Loucy (cell line): ENCODE measurements at regions not wholly inside any gene's neighbourhood (a gene's known extent, or its start where the extent isn't known, plus 50 kb on each side); places are given as distances from the start of the nearest gene placed in this dataset.

Experiments
- H2AFZ ChIP-seq: fragments of 200-600 bp; sonication (generic); 2 replicates; pipeline ENCODE4 v1.6.0; 2016; ENCODE audit warnings: antibody characterized with exemption, mild to moderate bottlenecking, low read length, moderate library complexity
- H3F3A ChIP-seq: fragments of 200-600 bp; 2 replicates; pipeline ENCODE4 v1.6.0; 2016; ENCODE audit warnings: antibody characterized with exemption, low read depth, mild to moderate bottlenecking
- H3K27me3 ChIP-seq: fragments of 200-600 bp; sonication (generic); 2 replicates; pipeline ENCODE4 v1.6.1; 2014; ENCODE audit warnings: low read length, mild to moderate bottlenecking; ENCODE audit not compliant: insufficient read depth, poor library complexity, severe bottlenecking
- H3K36me3 ChIP-seq: fragments of 200-600 bp; sonication (generic); 2 replicates; pipeline ENCODE4 v1.6.1; 2016; ENCODE audit warnings: low read length; ENCODE audit not compliant: insufficient read depth
- H3K4me1 ChIP-seq: fragments of 200-600 bp; sonication (generic); 2 replicates; pipeline ENCODE4 v1.5.1; 2014; ENCODE audit warnings: low read length, mild to moderate bottlenecking; ENCODE audit not compliant: insufficient read depth, poor library complexity, severe bottlenecking
- H3K4me2 ChIP-seq: fragments of 200-600 bp; sonication (generic); 2 replicates; pipeline ENCODE4 v1.6.0; 2014; ENCODE audit warnings: antibody characterized with exemption, low read length, low read depth, mild to moderate bottlenecking; ENCODE audit not compliant: poor library complexity, severe bottlenecking
- H3K4me3 ChIP-seq: fragments of 200-600 bp; sonication (generic); 2 replicates; pipeline ENCODE4 v1.5.1; 2014; ENCODE audit warnings: low read length, mild to moderate bottlenecking, mixed read lengths; ENCODE audit not compliant: poor library complexity, severe bottlenecking
- H3K79me2 ChIP-seq: fragments of 200-600 bp; sonication (generic); 2 replicates; pipeline ENCODE4 v1.6.1; 2014; ENCODE audit warnings: low read length; ENCODE audit not compliant: insufficient read depth
- H3K9ac ChIP-seq: fragments of 200-600 bp; sonication (generic); 2 replicates; pipeline ENCODE4 v1.6.0; 2014; ENCODE audit warnings: mild to moderate bottlenecking, low read depth, low read length, moderate library complexity; ENCODE audit not compliant: poor library complexity, severe bottlenecking
- H3K9me2 ChIP-seq: fragments of 200-600 bp; sonication (generic); replicated peaks from 2 replicates; pipeline ENCODE4 v1.6.1; 2016; ENCODE audit warnings: low read depth, low read length, mixed read lengths
- H3K9me3 ChIP-seq: fragments of 200-600 bp; sonication (generic); 2 replicates; pipeline ENCODE4 v1.6.1; 2014; ENCODE audit warnings: mild to moderate bottlenecking, antibody characterized with exemption, low read length, low read depth; ENCODE audit not compliant: insufficient read depth
- H4K20me1 ChIP-seq: fragments of 200-600 bp; sonication (generic); 2 replicates; pipeline ENCODE4 v1.6.0; 2014; ENCODE audit warnings: antibody characterized with exemption, low read length, mild to moderate bottlenecking; ENCODE audit not compliant: insufficient read depth, poor library complexity, severe bottlenecking
- EZH2phosphoT487 ChIP-seq: fragments of 200-600 bp; IDR thresholded peaks from 2 replicates; pipeline ENCODE4 v1.6.1; 2018; ENCODE audit warnings: antibody characterized with exemption, mild to moderate bottlenecking, moderate library complexity, borderline replicate concordance
- TF ChIP-seq, protein P1 (sequence below): fragments of 200-600 bp; sonication (generic); conservative IDR thresholded peaks from 2 replicates; pipeline ENCODE4 v1.5.1; 2014; ENCODE audit warnings: mild to moderate bottlenecking, antibody characterized with exemption, low read length

GRCh38 chr1:13981142-13981541 is 281.2 kb downstream of the PRDM2 start:
- Histone ChIP-seq H2AFZ (no peak overlapping the region), H3K27me3 (no peaks in the 10 kb centered on the region), H3K9me3 (no peaks in the 10 kb centered on the region), H3K36me3 (no peaks in the 10 kb centered on the region), H3K79me2 (no peaks in the 10 kb centered on the region), H3K4me2 (no peak overlapping the region), H3K4me1 (no peaks in the 10 kb centered on the region), H4K20me1 (no peaks in the 10 kb centered on the region), H3K9ac (no peak overlapping the region), H3K9me2 (no peaks in the 10 kb centered on the region), H3F3A (no peaks in the 10 kb centered on the region), H3K4me3 (no peak overlapping the region)
- TF ChIP-seq EZH2phosphoT487, result no peak
- TF ChIP-seq, protein P1, sequence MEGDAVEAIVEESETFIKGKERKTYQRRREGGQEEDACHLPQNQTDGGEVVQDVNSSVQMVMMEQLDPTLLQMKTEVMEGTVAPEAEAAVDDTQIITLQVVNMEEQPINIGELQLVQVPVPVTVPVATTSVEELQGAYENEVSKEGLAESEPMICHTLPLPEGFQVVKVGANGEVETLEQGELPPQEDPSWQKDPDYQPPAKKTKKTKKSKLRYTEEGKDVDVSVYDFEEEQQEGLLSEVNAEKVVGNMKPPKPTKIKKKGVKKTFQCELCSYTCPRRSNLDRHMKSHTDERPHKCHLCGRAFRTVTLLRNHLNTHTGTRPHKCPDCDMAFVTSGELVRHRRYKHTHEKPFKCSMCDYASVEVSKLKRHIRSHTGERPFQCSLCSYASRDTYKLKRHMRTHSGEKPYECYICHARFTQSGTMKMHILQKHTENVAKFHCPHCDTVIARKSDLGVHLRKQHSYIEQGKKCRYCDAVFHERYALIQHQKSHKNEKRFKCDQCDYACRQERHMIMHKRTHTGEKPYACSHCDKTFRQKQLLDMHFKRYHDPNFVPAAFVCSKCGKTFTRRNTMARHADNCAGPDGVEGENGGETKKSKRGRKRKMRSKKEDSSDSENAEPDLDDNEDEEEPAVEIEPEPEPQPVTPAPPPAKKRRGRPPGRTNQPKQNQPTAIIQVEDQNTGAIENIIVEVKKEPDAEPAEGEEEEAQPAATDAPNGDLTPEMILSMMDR, result no peak

GRCh38 chr1:13983393-13983792 is 283.4 kb downstream of the PRDM2 start:
- Histone ChIP-seq H2AFZ (no peak overlapping the region), H3K9ac (no peak overlapping the region), H3K9me3 (no peaks in the 10 kb centered on the region), H3K36me3 (no peaks in the 10 kb centered on the region), H4K20me1 (no peaks in the 10 kb centered on the region), H3K4me1 (no peaks in the 10 kb centered on the region), H3K4me3 (no peak overlapping the region), H3K79me2 (no peaks in the 10 kb centered on the region), H3K4me2 (no peak overlapping the region), H3K9me2 (no peaks in the 10 kb centered on the region), H3F3A (no peaks in the 10 kb centered on the region), H3K27me3 (no peaks in the 10 kb centered on the region)
- TF ChIP-seq, protein P1, result no peak
- no peak for TF ChIP-seq EZH2phosphoT487

DNA sequence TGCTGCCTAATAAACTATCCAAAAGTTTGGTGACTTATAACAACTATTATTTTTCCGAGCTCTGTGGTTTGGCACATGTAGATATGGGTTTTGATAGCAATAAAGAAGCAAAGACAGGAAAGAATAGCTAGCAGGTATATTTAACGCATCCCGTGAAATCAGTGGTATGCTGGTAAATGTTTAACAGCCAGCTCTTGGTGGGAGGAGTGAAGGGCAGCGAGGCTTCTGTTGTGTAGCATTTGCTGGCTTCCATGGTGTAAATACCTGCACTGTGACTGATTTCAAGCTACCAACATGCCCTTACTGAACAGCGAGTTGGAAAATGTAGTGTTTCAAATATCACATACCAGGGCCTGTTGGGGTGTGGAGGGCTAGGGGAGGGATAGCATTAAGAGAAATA is 291.0 kb downstream of the PRDM2 start:
- Histone ChIP-seq H3K79me2 (no peaks in the 10 kb centered on the region), H3F3A (no peaks in the 10 kb centered on the region)

More for the DNA sequence above, 291.0 kb downstream of the PRDM2 start:
- no peak overlapping the region for H3K9ac ChIP-seq
- no peaks in the 10 kb centered on the region for H3K9me3 ChIP-seq
- TF ChIP-seq, protein P1, result no peak
- TF ChIP-seq EZH2phosphoT487, result no peak
- H4K20me1 ChIP-seq, result no peaks in the 10 kb centered on the region
- H3K4me1 ChIP-seq, result no peaks in the 10 kb centered on the region
- H3K9me2 ChIP-seq, result no peaks in the 10 kb centered on the region
- no peaks in the 10 kb centered on the region for H3K27me3 ChIP-seq
- no peak overlapping the region for H3K4me3 ChIP-seq
- H3K4me2 ChIP-seq, result no peak overlapping the region
- no peak overlapping the region for H2AFZ ChIP-seq
- H3K36me3 ChIP-seq, result no peaks in the 10 kb centered on the region
